ENCODE measurements at regions not wholly inside any gene's neighbourhood (a gene's known extent, or its start where the extent isn't known, plus 50 kb on each side); places are given as distances from the start of the nearest gene placed in this dataset.

DNA sequence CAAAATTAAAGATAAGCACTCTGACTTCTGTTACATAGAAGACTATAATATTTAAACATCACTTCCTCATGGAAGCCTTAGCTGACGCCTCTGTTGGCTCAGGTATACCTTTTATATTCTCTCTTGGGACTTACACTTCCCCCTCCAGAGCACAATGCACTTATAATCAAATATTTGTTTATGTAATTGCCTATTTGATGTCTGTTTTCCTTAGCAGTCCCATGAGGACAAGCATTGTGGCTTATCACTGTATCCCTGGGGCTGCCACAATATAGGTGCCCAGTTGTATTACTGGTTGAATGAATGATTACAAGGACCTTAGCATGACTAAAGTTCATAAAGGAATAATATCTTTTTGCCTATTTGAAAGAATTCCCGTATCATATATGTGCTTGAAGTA is 186.7 kb upstream of the VGLL2 start:
- DNase-seq: no peak

- DNase-seq: no peak
Observed at GRCh38 chr6:117079951-117080350, 185.4 kb upstream of the VGLL2 start.

DNA sequence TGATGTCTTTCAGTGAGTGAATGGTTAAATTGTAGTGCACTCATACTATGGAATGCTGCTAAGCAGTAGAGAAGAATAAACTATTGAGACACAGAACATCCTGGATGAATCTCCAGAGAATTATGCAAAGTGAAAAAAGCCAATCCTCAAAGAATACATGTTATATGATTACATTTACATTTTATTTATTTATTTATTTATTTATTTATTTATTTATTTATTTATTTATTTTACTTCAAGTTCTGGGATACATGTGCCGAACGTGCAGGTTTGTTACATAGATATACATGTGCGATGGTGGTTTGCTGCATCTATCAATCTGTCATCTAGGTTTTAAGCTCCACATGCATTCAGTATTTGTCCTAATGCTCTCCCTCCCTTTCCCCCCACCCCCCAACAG is 175.8 kb upstream of the VGLL2 start:
- no peak for DNase-seq

DNA sequence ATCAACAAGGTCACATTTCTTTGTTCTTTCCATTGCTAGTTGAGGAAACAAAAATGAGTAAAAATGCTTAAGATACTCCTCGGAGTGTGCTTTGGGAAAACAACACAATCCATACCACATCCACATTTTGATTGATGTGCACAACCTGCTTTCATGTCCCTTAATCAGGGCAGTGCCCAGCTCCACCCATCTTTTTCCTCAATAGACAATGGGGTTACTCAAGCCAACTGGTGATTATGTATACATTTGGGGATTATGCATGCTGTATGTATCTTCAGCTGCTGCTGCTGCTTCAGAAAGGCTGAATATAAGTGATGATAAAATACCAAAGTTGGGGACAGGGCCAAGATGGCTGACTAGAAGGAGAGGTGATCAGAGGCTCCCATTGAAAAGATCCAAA is 155.2 kb upstream of the VGLL2 start:
- DNase-seq: no peak

GRCh38 chr6:117110737-117111136 is 154.6 kb upstream of the VGLL2 start:
- DNase-seq: no peak

GRCh38 chr6:117117652-117118051 is 147.7 kb upstream of the VGLL2 start:
- no peak for DNase-seq

DNA sequence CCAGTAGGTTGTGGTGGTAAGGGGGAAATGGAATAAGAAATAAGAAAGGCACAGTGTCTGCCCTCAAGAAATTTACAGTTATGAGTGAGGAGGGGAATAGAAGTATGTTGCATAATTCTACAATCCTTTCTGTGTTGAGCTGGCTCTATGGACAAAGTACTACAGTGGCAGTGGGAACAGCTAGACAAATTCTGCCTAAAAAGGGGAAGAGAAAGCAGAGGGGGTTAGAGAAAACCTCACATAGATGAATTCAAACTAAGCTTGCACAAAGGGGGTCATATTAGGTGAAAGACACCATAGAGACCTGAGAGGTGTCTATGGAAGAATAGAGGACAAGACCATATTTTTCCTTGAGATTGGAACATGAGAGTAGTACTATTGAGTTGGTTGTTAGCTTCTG is 146.9 kb upstream of the VGLL2 start:
- DNase-seq: no peak

DNA sequence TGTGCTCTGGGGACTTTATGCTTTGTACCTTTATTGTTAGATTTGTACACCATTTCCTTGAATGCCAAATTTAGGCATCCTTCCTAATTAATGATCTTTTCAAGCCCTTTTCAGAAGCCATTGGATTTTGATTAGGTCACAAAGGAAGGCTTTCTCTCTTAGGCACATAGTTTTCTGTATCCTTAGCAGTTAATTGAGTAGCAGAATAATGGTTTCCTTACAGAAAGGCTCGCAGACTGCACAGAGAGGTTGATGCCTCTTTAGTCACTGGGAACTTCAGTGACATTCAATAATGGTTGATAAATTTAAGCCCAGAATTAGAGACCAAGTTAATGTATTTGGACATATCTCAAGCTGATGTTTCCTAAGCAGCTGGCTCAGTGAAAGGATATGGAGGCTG is 139.1 kb upstream of the VGLL2 start:
- no peak for DNase-seq

DNA sequence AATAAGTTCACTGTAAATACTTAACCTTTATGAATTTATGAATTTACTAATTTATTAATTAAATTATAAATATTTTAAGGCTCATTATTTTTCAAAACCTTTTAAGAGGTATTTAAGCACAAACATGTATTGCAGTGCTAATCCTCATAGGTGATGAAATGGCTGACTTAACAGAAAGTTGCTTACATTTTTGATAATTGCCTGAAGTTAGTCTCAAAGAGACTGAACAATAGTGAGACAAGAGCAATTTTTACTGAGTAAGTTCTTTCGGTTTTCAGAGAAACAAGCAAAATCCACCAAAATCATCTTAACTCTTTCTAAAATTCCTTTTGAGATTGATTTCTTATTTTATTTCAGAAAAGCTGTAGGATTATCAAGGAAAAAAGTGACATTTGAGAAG is 137.3 kb upstream of the VGLL2 start:
- DNase-seq: no peak

GRCh38 chr6:117130125-117130524 is 135.2 kb upstream of the VGLL2 start:
- DNase-seq: no peak

DNA sequence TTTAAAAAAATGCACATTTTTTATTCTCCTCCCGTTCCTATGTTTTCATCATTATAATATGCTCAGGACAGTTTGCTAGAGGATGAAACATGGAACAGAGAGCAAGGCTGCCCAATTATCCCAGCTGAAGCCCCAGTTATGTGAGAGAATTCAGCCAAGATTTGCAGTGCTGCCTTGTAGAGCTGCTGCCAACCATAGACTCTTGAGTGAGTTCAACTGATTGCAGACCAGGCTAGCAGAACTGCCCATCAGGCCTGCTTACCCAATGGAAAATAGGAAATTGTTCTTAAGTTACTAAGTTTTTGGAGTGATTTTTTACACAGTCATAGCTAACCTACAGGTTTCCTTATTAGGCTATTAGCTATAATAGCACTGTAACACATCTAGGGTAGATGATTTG is 128.7 kb upstream of the VGLL2 start:
- no peak for DNase-seq

- no peak for DNase-seq
Observed at GRCh38 chr6:117137711-117138110, 127.6 kb upstream of the VGLL2 start.

DNA sequence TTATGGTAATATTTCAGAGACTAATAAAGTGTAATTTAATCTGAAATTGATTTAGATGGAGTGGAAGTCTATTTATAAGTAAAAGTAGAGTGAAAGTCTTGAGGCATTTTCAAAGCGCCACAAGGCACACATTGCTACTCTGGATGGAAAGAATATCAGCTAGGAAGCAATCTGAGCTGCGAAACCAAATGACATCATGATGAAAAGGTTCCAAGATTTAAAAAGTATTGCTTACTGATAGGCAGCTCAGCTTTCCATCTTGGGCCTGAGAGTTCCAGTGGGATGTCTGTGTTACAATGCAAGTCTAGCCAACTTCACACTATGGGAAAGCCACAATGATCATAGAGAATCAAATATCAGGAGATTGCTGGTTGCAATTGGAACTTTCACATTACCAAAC is 126.9 kb upstream of the VGLL2 start:
- DNase-seq: no peak

GRCh38 chr6:117138920-117139319 is 126.4 kb upstream of the VGLL2 start:
- DNase-seq: no peak

DNA sequence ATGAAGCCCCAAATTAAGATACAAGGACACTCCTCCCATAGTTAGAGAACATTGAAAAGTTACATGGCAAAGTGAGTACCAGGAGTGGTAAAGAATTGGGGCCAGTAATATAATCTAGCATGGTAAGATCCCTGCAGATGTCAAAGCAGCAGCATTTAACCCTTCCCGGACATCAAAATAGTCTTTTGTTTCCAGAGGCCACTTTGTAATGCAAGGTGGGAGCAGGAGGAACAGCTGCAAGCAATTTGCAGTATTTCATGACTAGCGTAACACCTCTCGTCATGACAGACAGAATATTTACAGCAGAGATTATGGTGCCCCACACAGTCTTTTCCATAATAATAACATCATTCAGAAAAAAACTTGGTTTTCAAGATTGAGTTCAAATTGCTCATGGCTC is 123.2 kb upstream of the VGLL2 start:
- DNase-seq: no peak

- no peak for DNase-seq
Observed at GRCh38 chr6:117142995-117143394, 122.4 kb upstream of the VGLL2 start.

GRCh38 chr6:117143647-117144046 is 121.7 kb upstream of the VGLL2 start:
- DNase-seq: no peak

GRCh38 chr6:117145940-117146339 is 119.4 kb upstream of the VGLL2 start:
- no peak for DNase-seq

- DNase-seq: no peak
Observed at GRCh38 chr6:117149324-117149723, 116.0 kb upstream of the VGLL2 start.

DNA sequence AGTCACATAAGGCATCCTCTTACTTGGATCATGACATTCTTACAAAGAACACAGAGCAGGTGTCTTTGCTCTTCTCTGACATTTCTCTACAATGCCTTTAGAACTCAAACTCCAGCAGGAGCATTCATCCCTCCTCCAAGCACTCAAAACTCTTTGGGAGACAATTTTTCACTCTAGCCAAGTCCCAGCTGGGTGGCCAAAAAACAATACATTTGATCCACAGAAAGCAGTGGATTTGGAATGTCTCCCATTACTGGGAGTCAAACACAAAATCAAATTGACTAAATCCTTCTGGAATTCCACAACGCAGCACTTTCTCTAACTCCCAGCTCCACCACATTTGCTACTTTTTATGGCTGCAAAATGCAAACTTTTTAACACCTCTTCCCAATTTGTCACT is 108.6 kb upstream of the VGLL2 start:
- no peak for DNase-seq

DNA sequence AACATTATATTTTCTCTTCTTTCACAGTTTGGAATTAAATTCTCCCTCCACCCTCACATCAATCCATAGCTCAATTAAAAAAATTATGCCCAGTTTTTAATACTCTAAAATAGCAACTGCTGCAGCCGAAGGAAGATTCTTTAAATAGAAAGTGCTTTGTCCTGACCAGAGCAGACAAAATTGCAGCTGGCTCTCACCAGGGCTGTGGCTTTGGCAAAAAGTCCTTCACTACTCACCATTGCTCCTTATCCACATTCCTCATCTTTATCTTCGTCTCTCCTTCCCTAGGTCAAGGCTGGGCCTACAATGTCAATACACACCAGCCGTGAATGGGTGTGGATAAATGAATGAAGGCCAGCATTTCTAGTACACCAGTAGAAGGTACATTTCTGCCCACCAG is 107.9 kb upstream of the VGLL2 start:
- no peak for DNase-seq

DNA sequence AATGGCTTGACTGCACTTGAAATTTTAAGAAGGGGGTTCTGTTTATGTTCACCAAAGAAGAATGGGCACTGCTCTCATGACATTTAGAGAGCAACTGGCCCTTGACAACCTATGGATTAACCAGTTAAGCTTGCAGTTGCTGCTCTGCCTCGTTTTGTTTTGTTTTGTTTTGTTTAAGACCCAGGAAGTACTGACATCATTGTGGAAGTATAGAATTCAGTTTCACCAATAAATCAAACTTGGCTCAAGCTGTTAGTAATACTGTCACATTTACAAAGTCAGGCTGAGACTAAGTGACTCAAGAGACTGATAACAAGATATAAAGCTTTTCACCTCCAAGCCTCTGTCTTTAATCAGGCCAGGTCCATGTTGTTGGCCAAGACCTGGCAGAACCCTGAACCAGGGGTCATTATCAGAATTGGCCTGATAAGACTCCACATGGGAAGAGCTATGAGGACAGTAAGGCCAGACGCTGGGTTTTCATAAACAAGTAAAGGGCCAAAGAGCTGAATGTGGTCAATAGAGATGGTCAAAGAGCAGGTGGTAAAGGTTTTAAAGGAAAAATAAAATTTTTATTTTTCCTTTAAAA is 99.4 kb upstream of the VGLL2 start:
- no peak for DNase-seq

GRCh38 chr6:117167520-117168271 is 97.7 kb upstream of the VGLL2 start:
- no peak for DNase-seq

- no peak for DNase-seq
Observed at GRCh38 chr6:117168296-117169063, 96.9 kb upstream of the VGLL2 start.

All from midbrain (tissue), 1 donor.